ENCODE measurements at regions not wholly inside any gene's neighbourhood (a gene's known extent, or its start where the extent isn't known, plus 50 kb on each side); places are given as distances from the start of the nearest gene placed in this dataset.

DNA sequence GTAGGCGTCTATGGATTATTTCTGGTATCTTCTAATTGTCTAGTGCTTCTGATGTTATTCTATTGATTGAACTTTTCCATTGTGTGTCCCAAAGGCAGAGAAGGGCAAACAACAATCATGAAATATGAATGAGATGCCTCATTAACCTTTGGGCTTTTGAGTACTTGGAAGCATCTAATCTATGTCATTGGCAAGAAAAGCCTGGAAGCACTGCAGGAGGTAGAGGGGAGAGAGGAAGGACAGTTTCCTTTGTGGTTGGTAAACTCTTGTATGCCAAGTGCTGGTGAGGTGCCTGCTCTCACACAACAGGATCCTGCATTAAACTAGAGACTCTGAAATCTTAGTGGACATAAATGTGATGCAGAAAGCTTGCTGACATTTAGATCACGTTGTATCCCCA is 155.2 kb upstream of the TPK1 start (continued):
- TF ChIP-seq, protein P1, sequence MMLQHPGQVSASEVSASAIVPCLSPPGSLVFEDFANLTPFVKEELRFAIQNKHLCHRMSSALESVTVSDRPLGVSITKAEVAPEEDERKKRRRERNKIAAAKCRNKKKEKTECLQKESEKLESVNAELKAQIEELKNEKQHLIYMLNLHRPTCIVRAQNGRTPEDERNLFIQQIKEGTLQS (IDR thresholded peaks at IDR 0.05), result no peak
- TF ChIP-seq ZNF274 (IDR thresholded peaks at IDR 0.05; ENCODE audit: low read depth, low read length), result no peak
- TF ChIP-seq JUND (IDR thresholded peaks at IDR 0.05), result no peak

DNA sequence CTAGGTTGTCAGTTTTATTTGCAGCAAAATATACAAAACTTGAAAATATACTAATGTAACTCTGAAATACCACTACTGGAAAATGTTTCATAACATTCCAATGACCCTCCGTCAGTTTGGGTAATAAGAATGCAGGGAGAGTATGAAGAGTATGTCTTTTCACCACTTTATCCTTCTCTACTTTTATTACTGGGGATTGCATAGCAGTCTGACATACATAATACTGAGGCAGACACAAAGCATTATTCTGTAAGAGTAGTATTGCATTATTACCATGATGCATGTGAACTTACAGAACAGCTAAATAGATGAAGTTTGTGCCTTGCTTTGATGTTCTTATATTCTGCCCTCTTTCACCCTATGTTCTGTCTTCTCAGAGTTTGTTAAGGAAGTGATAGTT is 151.8 kb upstream of the TPK1 start:
- ChIA-PET POLR2A (no interaction called here), CTCF (no interaction called here), RAD21 (ENCODE audit: low non-redundant PET in 1 of 2, low total read pairs in 2 of 2, uncharacterized antibody in 2 of 2, unreplicated experiment in 2 of 2) (no interaction called here)
- H4K20me1 ChIP-seq (ENCODE audit: insufficient read depth), result no peaks in the 10 kb centered on the region
- intact Hi-C loops (cut with micrococcal nuclease), result no loop called here
- no peaks in the 10 kb centered on the region for H3K79me2 ChIP-seq (ENCODE audit: insufficient read depth, low read length)
- H3K9me3 ChIP-seq (ENCODE audit: control insufficient read depth in 1 of 2, insufficient read depth in 1 of 2, low read depth in 1 of 2, low read length in 2 of 2), result no peaks in the 10 kb centered on the region
- no peak overlapping the region for H3K27ac ChIP-seq (ENCODE audit: low read depth, low read length)
- no peaks in the 10 kb centered on the region for H3K9me2 ChIP-seq (ENCODE audit: insufficient read depth)
- H3K36me3 ChIP-seq (ENCODE audit: control insufficient read depth in 1 of 2, insufficient read depth in 2 of 2, low read length in 2 of 2), result no peaks in the 10 kb centered on the region
- no peaks in the 10 kb centered on the region for H3K27me3 ChIP-seq (ENCODE audit: insufficient read depth, low read length)
- no peak overlapping the region for H3K9ac ChIP-seq (ENCODE audit: low read length)
- H3K4me2 ChIP-seq (ENCODE audit: low read length), result no peak overlapping the region
- DNase-seq (ENCODE audit: low read depth, low spot score), result no peak
- TF ChIP-seq SP1 (IDR thresholded peaks at IDR 0.05; ENCODE audit: low read depth), result no peak
- TF ChIP-seq EGR1 (IDR thresholded peaks at IDR 0.05; ENCODE audit: low read depth), result no peak
- no TSS peak for BruUV-seq (replicated peaks)
- no peaks in the 10 kb centered on the region for H3K4me1 ChIP-seq (ENCODE audit: control insufficient read depth in 1 of 2, insufficient read depth in 2 of 2, low read length in 2 of 2)
- no peak overlapping the region for H2AFZ ChIP-seq (ENCODE audit: low read depth, low read length, poor library complexity, severe bottlenecking)
- no peak for ATAC-seq
- H3K4me3 ChIP-seq (replicated peaks in 1 of 2; ENCODE audit: low read depth in 1 of 2, low read length in 2 of 2), result no peak overlapping the region

DNA sequence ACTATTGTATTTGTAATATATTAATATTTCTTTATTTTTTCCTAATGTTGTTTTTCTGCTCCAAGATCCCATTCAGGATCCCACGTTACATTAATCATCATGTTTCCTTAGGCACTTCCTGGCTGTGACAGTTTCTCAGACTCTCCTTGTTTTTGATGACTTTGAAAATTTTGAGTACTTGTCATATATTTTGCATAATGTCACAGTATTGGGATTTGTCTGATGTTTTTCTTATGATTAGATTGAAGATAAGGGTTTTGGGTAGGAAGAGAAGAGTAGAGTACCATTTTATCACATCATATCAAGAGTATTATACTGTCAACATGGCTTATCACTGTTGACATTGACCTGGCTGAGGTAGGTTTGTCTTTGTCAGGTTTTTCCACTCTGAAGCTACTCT is 146.3 kb upstream of the TPK1 start:
- Histone ChIP-seq H3K79me2 (ENCODE audit: insufficient read depth, low read length) (no peaks in the 10 kb centered on the region), H3K9me2 (ENCODE audit: insufficient read depth) (no peaks in the 10 kb centered on the region), H3K4me1 (ENCODE audit: control insufficient read depth in 1 of 2, insufficient read depth in 2 of 2, low read length in 2 of 2) (no peaks in the 10 kb centered on the region), H3K36me3 (ENCODE audit: control insufficient read depth in 1 of 2, insufficient read depth in 2 of 2, low read length in 2 of 2) (no peaks in the 10 kb centered on the region), H3K27me3 (ENCODE audit: insufficient read depth, low read length) (no peaks in the 10 kb centered on the region), H3K27ac (ENCODE audit: low read depth, low read length) (no peak overlapping the region), H3K4me3 (replicated peaks in 1 of 2; ENCODE audit: low read depth in 1 of 2, low read length in 2 of 2) (no peak overlapping the region), H3K9me3 (ENCODE audit: control insufficient read depth in 1 of 2, insufficient read depth in 1 of 2, low read depth in 1 of 2, low read length in 2 of 2) (no peaks in the 10 kb centered on the region), H4K20me1 (ENCODE audit: insufficient read depth) (no peaks in the 10 kb centered on the region), H3K4me2 (ENCODE audit: low read length) (no peak overlapping the region), H2AFZ (ENCODE audit: low read depth, low read length, poor library complexity, severe bottlenecking) (no peak overlapping the region), H3K9ac (ENCODE audit: low read length) (no peak overlapping the region)
- DNase-seq (ENCODE audit: low read depth, low spot score) (no peak), ATAC-seq (no peak)
- BruUV-seq (replicated peaks), result no TSS peak
- ChIA-PET CTCF (no interaction called here), POLR2A (no interaction called here), RAD21 (ENCODE audit: low non-redundant PET in 1 of 2, low total read pairs in 2 of 2, uncharacterized antibody in 2 of 2, unreplicated experiment in 2 of 2) (no interaction called here)
- intact Hi-C loops (cut with micrococcal nuclease), result no loop called here
- TF ChIP-seq, protein P2, sequence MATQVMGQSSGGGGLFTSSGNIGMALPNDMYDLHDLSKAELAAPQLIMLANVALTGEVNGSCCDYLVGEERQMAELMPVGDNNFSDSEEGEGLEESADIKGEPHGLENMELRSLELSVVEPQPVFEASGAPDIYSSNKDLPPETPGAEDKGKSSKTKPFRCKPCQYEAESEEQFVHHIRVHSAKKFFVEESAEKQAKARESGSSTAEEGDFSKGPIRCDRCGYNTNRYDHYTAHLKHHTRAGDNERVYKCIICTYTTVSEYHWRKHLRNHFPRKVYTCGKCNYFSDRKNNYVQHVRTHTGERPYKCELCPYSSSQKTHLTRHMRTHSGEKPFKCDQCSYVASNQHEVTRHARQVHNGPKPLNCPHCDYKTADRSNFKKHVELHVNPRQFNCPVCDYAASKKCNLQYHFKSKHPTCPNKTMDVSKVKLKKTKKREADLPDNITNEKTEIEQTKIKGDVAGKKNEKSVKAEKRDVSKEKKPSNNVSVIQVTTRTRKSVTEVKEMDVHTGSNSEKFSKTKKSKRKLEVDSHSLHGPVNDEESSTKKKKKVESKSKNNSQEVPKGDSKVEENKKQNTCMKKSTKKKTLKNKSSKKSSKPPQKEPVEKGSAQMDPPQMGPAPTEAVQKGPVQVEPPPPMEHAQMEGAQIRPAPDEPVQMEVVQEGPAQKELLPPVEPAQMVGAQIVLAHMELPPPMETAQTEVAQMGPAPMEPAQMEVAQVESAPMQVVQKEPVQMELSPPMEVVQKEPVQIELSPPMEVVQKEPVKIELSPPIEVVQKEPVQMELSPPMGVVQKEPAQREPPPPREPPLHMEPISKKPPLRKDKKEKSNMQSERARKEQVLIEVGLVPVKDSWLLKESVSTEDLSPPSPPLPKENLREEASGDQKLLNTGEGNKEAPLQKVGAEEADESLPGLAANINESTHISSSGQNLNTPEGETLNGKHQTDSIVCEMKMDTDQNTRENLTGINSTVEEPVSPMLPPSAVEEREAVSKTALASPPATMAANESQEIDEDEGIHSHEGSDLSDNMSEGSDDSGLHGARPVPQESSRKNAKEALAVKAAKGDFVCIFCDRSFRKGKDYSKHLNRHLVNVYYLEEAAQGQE (IDR thresholded peaks at IDR 0.05; ENCODE audit: low read depth), result no peak
- TF ChIP-seq SRF (IDR thresholded peaks at IDR 0.05; ENCODE audit: low read depth) (no peak), EGR1 (IDR thresholded peaks at IDR 0.05; ENCODE audit: low read depth) (no peak), CBX3 (IDR thresholded peaks at IDR 0.05; ENCODE audit: low read depth) (no peak), YY1 (IDR thresholded peaks at IDR 0.05; ENCODE audit: extremely low read depth, insufficient replicate concordance, low read depth, low read length) (no peak), SP1 (IDR thresholded peaks at IDR 0.05; ENCODE audit: low read depth) (no peak), EZH2phosphoT487 (IDR thresholded peaks at IDR 0.05; ENCODE audit: borderline replicate concordance) (no peak)
- TF ChIP-seq, protein P1 (IDR thresholded peaks at IDR 0.05), result no peak
- TF ChIP-seq, protein P3, sequence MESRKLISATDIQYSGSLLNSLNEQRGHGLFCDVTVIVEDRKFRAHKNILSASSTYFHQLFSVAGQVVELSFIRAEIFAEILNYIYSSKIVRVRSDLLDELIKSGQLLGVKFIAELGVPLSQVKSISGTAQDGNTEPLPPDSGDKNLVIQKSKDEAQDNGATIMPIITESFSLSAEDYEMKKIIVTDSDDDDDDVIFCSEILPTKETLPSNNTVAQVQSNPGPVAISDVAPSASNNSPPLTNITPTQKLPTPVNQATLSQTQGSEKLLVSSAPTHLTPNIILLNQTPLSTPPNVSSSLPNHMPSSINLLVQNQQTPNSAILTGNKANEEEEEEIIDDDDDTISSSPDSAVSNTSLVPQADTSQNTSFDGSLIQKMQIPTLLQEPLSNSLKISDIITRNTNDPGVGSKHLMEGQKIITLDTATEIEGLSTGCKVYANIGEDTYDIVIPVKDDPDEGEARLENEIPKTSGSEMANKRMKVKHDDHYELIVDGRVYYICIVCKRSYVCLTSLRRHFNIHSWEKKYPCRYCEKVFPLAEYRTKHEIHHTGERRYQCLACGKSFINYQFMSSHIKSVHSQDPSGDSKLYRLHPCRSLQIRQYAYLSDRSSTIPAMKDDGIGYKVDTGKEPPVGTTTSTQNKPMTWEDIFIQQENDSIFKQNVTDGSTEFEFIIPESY (IDR thresholded peaks at IDR 0.05; ENCODE audit: extremely low read depth, insufficient replicate concordance, low read length), result no peak

Data from HCT116 (cell line).